Ureter (tissue), 1 donor: ENCODE measurements at regions not wholly inside any gene's neighbourhood (a gene's known extent, or its start where the extent isn't known, plus 50 kb on each side); places are given as distances from the start of the nearest gene placed in this dataset.

Source experiments
- DNase-seq: peaks from one replicate; pipeline ENCODE4 v3.0.0-alpha.2; 2020; ENCODE audit warnings: low spot score
- donor health status: DM: yes; HTN: yes; CAD: no.

GRCh38 chr7:46545790-46546189 is 624.7 kb upstream of the IGFBP3 start:
- DNase-seq, result no peak

- DNase-seq, result no peak
These were observed 623.4 kb upstream of the IGFBP3 start for GRCh38 chr7:46544396-46545008.

GRCh38 chr7:46542076-46542475 is 621.0 kb upstream of the IGFBP3 start:
- no peak for DNase-seq

- no peak for DNase-seq
These were observed 618.9 kb upstream of the IGFBP3 start for GRCh38 chr7:46539892-46540483.

- no peak for DNase-seq
These were observed 616.3 kb upstream of the IGFBP3 start for GRCh38 chr7:46537191-46537905.

- DNase-seq, result peak; percentile 49
These were observed 613.9 kb upstream of the IGFBP3 start for GRCh38 chr7:46534664-46535588.

GRCh38 chr7:46533946-46534345 is 612.9 kb upstream of the IGFBP3 start:
- no peak for DNase-seq

GRCh38 chr7:46532571-46532970 is 611.5 kb upstream of the IGFBP3 start:
- no peak for DNase-seq

GRCh38 chr7:46530081-46530750 is 609.1 kb upstream of the IGFBP3 start:
- no peak for DNase-seq

- DNase-seq, result no peak
These were observed 606.3 kb upstream of the IGFBP3 start for GRCh38 chr7:46527360-46527759.

- DNase-seq, result no peak
These were observed 604.8 kb upstream of the IGFBP3 start for GRCh38 chr7:46525876-46526275.

GRCh38 chr7:46524350-46524749 is 603.3 kb upstream of the IGFBP3 start:
- no peak for DNase-seq

GRCh38 chr7:46522354-46522906 is 601.4 kb upstream of the IGFBP3 start:
- DNase-seq, result no peak

- no peak for DNase-seq
These were observed 597.6 kb upstream of the IGFBP3 start for GRCh38 chr7:46518713-46519112.

- DNase-seq, result no peak
These were observed 594.9 kb upstream of the IGFBP3 start for GRCh38 chr7:46515844-46516590.

GRCh38 chr7:46513447-46513848 is 592.4 kb upstream of the IGFBP3 start:
- no peak for DNase-seq

GRCh38 chr7:46512891-46513413 is 591.9 kb upstream of the IGFBP3 start:
- DNase-seq, result no peak

GRCh38 chr7:46511442-46512215 is 590.6 kb upstream of the IGFBP3 start:
- DNase-seq, result no peak

GRCh38 chr7:46508583-46508982 is 587.5 kb upstream of the IGFBP3 start:
- no peak for DNase-seq

GRCh38 chr7:46507560-46507959 is 586.5 kb upstream of the IGFBP3 start:
- DNase-seq, result no peak
